Keratinocyte (primary cell): ENCODE measurements at regions not wholly inside any gene's neighbourhood (a gene's known extent, or its start where the extent isn't known, plus 50 kb on each side); places are given as distances from the start of the nearest gene placed in this dataset.

Experiments
- DNase-seq: peaks from one replicate; pipeline ENCODE4 v3.0.0-alpha.2; 2011; ENCODE audit warnings: low read depth, missing footprints, low spot score
- FAIRE-seq: peaks from 2 replicates; lab custom pipeline; 2011; peaks lifted over from hg19 to GRCh38; lab: Jason Lieb, UNC
- H2AFZ ChIP-seq: 2 replicates; pipeline ENCODE4 v1.6.0; 2012; ENCODE audit warnings: low read length, control low read depth, inconsistent platforms; ENCODE audit not compliant: control insufficient read depth
- H3K27ac ChIP-seq: 2 replicates; pipeline ENCODE4 v1.5.1; 2011; ENCODE audit warnings: low read length; ENCODE audit not compliant: control insufficient read depth, insufficient read depth
- H3K27me3 ChIP-seq: 3 replicates; pipeline ENCODE4 v1.6.0; 2011; ENCODE audit warnings: low read length; ENCODE audit not compliant: control insufficient read depth, insufficient read depth; ENCODE audit errors: extremely low read depth
- H3K36me3 ChIP-seq, 2 experiments: 2 replicates in 1 of 2; 3 replicates in 1 of 2; pipeline ENCODE4 v1.5.1; 2011; ENCODE audit warnings: low read length in 2 of 2, mild to moderate bottlenecking in 1 of 2; ENCODE audit not compliant: control insufficient read depth in 2 of 2, insufficient read depth in 2 of 2; ENCODE audit errors: extremely low read depth in 1 of 2
- H3K4me1 ChIP-seq: 3 replicates; pipeline ENCODE4 v1.5.1; 2011; ENCODE audit warnings: low read length; ENCODE audit not compliant: control insufficient read depth, insufficient read depth; ENCODE audit errors: extremely low read depth
- H3K4me2 ChIP-seq: 3 replicates; pipeline ENCODE4 v1.6.0; 2011; ENCODE audit warnings: low read depth, low read length; ENCODE audit not compliant: control insufficient read depth, insufficient read depth; ENCODE audit errors: extremely low read depth
- H3K4me3 ChIP-seq, 3 experiments: fragments of 200-600 bp in 1 of 3; sonication (generic) in 1 of 3; 2 replicates in 2 of 3; 3 replicates in 1 of 3; pipeline ENCODE4 v1.5.1; 2011 to 2016; ENCODE audit warnings: low read length in 3 of 3, mild to moderate bottlenecking in 3 of 3, control low read depth in 2 of 3, inconsistent platforms in 1 of 3, low read depth in 1 of 3, mixed read lengths in 1 of 3, mixed run types in 1 of 3, moderate library complexity in 1 of 3; ENCODE audit not compliant: control insufficient read depth in 2 of 3, insufficient read depth in 2 of 3; ENCODE audit errors: extremely low read depth in 1 of 3
- H3K79me2 ChIP-seq: 2 replicates; pipeline ENCODE4 v1.6.0; 2012; ENCODE audit warnings: low read length; ENCODE audit not compliant: control insufficient read depth, insufficient read depth
- H3K9ac ChIP-seq: 3 replicates; pipeline ENCODE4 v1.6.0; 2011; ENCODE audit warnings: low read length; ENCODE audit not compliant: control insufficient read depth, insufficient read depth; ENCODE audit errors: extremely low read depth
- H3K9me1 ChIP-seq: 3 replicates; pipeline ENCODE4 v1.6.0; 2011; ENCODE audit warnings: low read length; ENCODE audit not compliant: control insufficient read depth, insufficient read depth; ENCODE audit errors: extremely low read depth
- H3K9me3 ChIP-seq: 2 replicates; pipeline ENCODE4 v1.5.1; 2012; ENCODE audit warnings: low read depth, low read length; ENCODE audit not compliant: control insufficient read depth
- H4K20me1 ChIP-seq: 3 replicates; pipeline ENCODE4 v1.6.0; 2011; ENCODE audit warnings: low read length; ENCODE audit not compliant: control insufficient read depth, insufficient read depth; ENCODE audit errors: extremely low read depth
- EZH2 ChIP-seq: IDR thresholded peaks from one replicate; pipeline ENCODE4 v1.6.1; 2012; ENCODE audit warnings: inconsistent platforms, mild to moderate bottlenecking, low read length, moderate library complexity
- dilution Hi-C: fragments of 300-500 bp; cut with MboI; formaldehyde crosslinking; loops from one replicate; pipeline ENCODE4 v1.7.0; 2020; ENCODE audit warnings: low sequenced_read_pairs; ENCODE audit not compliant: extremely low pct_ligation_motif_present
- TF ChIP-seq, protein P1 (sequence below), 3 experiments: IDR thresholded peaks in 1 of 3; conservative IDR thresholded peaks in 1 of 3; optimal IDR thresholded peaks in 1 of 3; 2 replicates in 2 of 3; 3 replicates in 1 of 3; pipeline versions ENCODE3 to v1.5.1; 2011; ENCODE audit warnings: low read length in 3 of 3, mild to moderate bottlenecking in 3 of 3, moderate library complexity in 2 of 3, control low read depth in 1 of 3, inconsistent platforms in 1 of 3; ENCODE audit not compliant: insufficient read depth in 2 of 3; ENCODE audit errors: extremely low read depth in 1 of 3

DNA sequence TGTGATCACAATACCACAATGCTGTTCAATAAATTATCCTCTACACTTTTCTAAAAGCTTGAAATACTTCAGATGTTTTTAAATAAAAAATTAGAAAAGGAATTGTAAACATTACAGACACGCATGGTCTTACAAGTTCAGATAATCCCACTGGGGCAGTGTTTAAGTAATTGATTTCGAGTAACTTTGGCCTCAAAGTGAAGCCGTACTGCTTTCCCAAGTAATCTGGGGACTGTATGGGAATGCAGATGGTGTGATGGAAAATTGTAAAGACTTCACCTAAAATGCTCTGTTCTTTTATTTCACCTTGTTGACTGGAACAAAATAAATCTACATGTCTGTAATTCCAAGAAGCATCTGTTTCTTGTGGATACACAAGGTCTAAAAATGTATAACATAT is 401.7 kb upstream of the LYPLAL1 start:
- Histone ChIP-seq H3K27ac (no peak overlapping the region), H3K9me1 (no peaks in the 10 kb centered on the region), H3K4me3 (no peak overlapping the region), H3K36me3 (no peaks in the 10 kb centered on the region), H4K20me1 (no peaks in the 10 kb centered on the region), H3K27me3 (no peaks in the 10 kb centered on the region), H3K4me2 (no peak overlapping the region), H3K79me2 (no peaks in the 10 kb centered on the region), H3K9me3 (no peaks in the 10 kb centered on the region), H3K9ac (no peak overlapping the region), H3K4me1 (peaks cover 2% of the 10 kb centered on the region), H2AFZ (no peak overlapping the region)
- DNase-seq: no peak
- TF ChIP-seq EZH2: no peak
- TF ChIP-seq, protein P1, sequence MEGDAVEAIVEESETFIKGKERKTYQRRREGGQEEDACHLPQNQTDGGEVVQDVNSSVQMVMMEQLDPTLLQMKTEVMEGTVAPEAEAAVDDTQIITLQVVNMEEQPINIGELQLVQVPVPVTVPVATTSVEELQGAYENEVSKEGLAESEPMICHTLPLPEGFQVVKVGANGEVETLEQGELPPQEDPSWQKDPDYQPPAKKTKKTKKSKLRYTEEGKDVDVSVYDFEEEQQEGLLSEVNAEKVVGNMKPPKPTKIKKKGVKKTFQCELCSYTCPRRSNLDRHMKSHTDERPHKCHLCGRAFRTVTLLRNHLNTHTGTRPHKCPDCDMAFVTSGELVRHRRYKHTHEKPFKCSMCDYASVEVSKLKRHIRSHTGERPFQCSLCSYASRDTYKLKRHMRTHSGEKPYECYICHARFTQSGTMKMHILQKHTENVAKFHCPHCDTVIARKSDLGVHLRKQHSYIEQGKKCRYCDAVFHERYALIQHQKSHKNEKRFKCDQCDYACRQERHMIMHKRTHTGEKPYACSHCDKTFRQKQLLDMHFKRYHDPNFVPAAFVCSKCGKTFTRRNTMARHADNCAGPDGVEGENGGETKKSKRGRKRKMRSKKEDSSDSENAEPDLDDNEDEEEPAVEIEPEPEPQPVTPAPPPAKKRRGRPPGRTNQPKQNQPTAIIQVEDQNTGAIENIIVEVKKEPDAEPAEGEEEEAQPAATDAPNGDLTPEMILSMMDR (optimal IDR thresholded peaks at IDR 0.05 in 1 of 3, IDR thresholded peaks at IDR 0.05 in 1 of 3, conservative IDR thresholded peaks at IDR 0.05 in 1 of 3; ENCODE audit: extremely low read depth in 1 of 3, insufficient read depth in 2 of 3, low read length in 3 of 3): no peak
- dilution Hi-C loops: no loop called here
- FAIRE-seq: no peak

DNA sequence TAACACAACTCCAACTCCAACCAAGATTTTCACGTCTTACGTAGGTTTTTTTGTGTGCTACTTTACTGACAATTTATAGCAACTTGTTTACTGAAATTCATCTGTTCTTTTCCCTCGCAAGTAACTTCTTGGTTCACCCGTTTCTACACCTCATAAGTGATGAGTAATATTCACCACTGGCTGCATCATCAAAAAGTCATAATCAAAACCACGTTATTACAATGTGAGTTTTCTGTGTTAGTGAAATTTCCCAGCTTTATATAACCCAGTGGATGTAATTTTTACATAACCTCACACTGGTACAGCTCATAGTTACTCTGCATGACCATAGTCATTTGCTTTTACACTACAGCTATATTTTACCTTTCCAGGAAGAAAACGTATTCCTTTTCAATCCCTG is 401.1 kb upstream of the LYPLAL1 start:
- no peak overlapping the region for H3K4me3 ChIP-seq
- H3K9me3 ChIP-seq: no peaks in the 10 kb centered on the region
- no peak overlapping the region for H3K4me2 ChIP-seq
- dilution Hi-C loops: no loop called here
- FAIRE-seq: peak; percentile 73
- no peaks in the 10 kb centered on the region for H3K27me3 ChIP-seq
- no peaks in the 10 kb centered on the region for H3K36me3 ChIP-seq
- TF ChIP-seq EZH2: no peak
- TF ChIP-seq, protein P1 (optimal IDR thresholded peaks at IDR 0.05 in 1 of 3, IDR thresholded peaks at IDR 0.05 in 1 of 3, conservative IDR thresholded peaks at IDR 0.05 in 1 of 3; ENCODE audit: extremely low read depth in 1 of 3, insufficient read depth in 2 of 3, low read length in 3 of 3): no peak
- H3K79me2 ChIP-seq: no peaks in the 10 kb centered on the region
- no peaks in the 10 kb centered on the region for H3K9me1 ChIP-seq
- no peak overlapping the region for H3K27ac ChIP-seq
- no peak overlapping the region for H3K9ac ChIP-seq
- DNase-seq: no peak
- peaks cover 2% of the 10 kb centered on the region for H3K4me1 ChIP-seq
- H2AFZ ChIP-seq: peak overlapping the region; percentile 34
- H4K20me1 ChIP-seq: no peaks in the 10 kb centered on the region
